GM18520 (cell line): ENCODE measurements at regions not wholly inside any gene's neighbourhood (a gene's known extent, or its start where the extent isn't known, plus 50 kb on each side); places are given as distances from the start of the nearest gene placed in this dataset.
"Not testable (repeated sequence)": the region's sequence is repeated elsewhere in the genome, so short reads cannot be mapped to it uniquely, and the experiment has no call there.

Experiments
- ATAC-seq: cut with Tn5 transposase; IDR thresholded peaks from one replicate; pipeline ENCODE4 v1.9.1; 2021; ENCODE audit not compliant: unreplicated experiment

DNA sequence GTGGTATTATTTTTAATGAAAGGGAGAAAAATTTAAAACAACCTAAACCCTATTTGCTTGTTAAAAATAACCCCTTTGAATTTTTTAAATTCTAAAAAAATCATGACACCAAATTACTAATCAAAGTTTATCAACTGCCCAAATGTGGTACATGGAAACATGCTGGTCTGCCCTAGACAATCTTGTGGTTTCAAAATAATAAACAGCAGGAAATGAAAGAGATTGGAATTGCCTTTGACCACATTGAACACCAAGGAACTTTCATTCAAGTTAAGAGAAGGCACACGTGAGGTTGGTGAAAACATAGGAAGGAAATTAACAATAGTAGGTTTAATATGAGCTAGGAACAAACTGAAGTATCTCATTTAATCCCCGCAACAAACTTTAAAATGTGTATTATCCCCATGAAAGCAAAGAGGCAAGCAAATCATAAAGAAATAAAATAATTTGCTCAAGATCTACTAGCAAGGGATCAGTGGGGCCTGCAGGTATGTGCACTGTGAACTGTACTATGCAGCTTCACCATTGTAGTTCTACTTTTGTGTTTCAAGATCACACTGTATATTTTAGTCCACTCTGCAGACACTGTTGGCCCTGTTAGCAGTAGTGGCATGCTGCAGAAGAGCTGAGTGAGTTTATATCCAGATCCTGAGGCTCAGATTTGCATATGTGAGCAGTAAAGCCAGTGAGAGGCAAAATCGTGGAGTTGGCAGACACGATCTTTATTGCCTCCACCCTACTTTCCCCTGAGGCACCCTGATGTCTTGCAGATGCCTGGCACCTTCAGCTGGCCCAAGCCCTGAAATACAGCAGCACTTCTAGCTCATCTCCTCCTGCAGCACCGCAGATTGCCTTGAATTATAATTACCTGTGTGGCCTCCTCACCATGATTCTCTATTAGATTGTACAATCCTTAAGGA is 157.8 kb upstream of the TENT5A start:
- ATAC-seq = no peak

- no peak for ATAC-seq
These were observed 156.7 kb upstream of the TENT5A start for GRCh38 chr6:81909162-81909561.

GRCh38 chr6:81906709-81907204 is 154.3 kb upstream of the TENT5A start:
- peak; percentile 84 for ATAC-seq

DNA sequence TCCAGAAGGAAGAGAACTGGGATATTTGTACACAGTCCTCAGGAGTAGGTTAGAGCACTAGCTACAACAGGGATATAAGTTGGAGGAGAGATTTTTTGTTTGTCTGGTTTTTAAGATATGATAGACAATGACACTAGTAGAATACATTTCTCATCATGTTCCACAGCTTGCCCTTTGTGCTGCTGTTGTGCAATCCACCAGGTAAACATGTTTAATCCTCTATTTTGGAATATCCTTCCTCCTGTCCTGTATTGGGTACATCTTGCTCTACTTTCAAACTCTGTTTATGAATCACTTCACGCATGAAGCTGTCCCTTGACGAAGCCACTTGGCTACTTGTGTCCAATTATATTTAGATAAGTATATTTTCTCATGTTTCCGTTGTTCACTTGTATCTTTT is 153.6 kb upstream of the TENT5A start:
- no peak for ATAC-seq

DNA sequence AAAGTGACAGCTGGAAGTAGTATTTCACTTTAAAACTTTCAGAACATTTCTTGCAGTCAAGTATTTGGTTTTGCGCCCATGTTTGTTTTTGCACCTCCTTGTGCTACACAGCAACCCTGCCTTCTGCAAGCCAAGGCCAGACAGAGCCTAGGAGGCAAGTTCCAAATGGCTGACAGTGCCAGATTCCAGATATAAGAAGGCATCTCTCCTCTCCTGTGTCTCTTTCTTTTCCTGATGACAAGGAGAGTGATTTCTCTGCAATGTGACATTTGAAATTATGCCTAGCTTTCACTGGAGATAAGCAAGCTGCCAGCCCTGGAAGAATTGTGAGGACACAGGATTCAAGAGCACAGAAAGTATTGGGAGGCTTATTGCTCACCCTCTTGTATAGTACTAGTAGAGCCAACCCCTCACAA is 149.1 kb upstream of the TENT5A start:
- ATAC-seq = no peak

DNA sequence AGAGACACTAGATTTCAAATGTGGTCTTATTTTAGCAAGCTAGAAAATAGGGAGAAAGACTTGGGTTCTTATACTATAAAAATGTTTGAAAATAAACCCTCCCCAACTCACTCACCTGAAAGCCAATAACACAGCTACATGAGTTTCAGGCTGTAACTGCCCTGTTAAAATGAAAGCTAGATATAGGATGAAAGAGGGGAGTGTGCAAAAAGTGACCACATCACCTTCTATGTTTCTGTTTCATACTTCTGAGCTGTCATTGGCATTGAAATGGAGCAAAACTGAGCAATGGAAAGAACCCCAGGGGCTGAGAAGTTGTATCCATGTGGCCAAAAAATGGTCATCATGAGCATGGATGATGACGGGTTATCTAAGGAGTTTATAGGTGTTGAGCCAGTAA is 148.1 kb upstream of the TENT5A start:
- peak; percentile 84 for ATAC-seq

DNA sequence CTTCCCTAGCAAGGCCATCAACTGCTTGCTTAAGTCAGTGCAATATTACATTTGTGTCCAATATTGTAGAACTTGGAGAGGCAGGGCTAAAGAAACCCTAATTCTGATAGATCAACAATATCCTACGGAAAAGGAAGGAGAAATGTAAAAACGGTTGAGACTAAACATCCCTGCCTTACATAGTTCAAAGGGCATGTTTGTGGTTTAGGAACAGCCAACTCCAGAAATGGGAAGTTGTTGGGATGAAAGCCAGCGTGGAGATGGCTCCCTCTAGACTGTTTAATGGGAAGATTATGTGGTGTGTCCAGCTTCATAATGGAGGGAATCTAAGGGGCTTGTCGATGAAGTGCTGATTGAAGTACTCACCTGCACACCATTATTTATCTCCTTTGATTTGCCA is 145.3 kb upstream of the TENT5A start:
- no peak for ATAC-seq

GRCh38 chr6:81896525-81897503 is 144.3 kb upstream of the TENT5A start:
- no peak for ATAC-seq

- no peak for ATAC-seq
These were observed 143.2 kb upstream of the TENT5A start for GRCh38 chr6:81895511-81896185.

GRCh38 chr6:81894788-81895271 is 142.3 kb upstream of the TENT5A start:
- ATAC-seq = no peak

DNA sequence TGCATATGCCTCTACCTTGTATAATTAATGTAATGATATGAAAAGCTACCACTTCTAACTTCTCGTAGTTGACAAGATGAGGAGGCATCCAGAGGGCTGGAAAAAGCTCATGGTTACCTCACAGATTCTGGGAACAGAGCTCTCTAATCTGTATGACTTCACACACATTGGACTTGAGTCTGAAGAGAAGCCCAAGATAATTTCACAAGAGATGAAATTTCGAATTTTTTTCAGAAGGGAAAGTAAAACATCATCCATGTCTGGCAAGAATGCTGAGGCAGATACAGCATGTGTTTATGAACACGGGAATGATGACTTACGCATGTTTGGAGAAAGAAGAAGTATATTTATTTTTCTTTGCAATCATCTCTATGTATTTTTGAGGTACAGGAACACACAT is 141.8 kb upstream of the TENT5A start:
- no peak for ATAC-seq

GRCh38 chr6:81892891-81893290 is 140.4 kb upstream of the TENT5A start:
- no peak for ATAC-seq

DNA sequence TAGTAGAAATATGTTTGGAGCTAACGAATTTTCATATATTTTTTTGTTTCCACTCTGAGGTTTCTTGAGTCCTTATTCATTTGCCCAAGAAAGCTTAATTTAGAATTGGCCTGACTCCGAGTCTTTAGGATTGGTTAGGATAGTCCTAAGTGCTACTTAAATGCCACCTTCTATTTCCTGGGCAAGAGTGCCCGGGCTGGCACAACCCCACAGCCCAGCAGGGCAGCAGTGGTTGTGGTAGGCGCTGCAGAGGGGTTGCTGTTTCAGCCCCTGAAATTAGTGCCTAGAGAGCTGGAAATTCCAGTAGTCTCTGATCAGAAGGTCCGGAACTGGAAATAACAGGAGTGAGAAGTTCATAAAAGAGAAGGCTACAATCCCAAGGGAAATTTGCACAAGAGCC is 139.4 kb upstream of the TENT5A start:
- no peak for ATAC-seq

GRCh38 chr6:81890846-81891245 is 138.4 kb upstream of the TENT5A start:
- ATAC-seq = no peak

DNA sequence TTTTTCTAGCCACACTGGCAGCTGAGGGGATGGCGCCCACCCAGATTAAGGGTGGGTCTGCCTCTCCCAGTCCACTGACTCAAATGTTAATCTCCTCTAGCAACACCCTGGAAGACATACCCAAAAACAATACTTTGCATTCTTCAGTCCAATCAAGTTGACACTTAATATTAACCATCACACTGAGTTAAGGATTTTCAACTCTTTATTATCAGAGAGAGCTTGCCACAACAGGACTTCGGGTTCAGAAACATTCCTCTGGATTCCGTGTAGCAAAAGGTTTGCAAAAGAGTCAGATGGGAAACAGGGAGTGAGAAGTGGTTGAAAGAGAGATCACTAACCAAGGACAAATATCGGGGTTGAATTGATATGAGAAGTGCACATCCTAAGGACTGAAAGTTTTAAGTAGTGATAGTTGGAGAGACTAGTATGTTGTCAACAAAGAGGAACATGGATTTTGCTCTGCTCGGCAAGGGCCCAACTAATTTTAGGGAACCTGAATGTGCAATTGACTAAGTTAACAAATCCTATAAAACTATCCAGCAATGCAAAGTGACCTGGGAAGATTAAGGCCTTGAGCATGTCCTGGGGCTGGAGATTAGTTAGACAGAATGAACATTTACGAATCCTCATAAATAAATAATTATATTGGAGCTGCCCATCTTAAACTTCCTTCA is 137.0 kb upstream of the TENT5A start:
- no peak for ATAC-seq

DNA sequence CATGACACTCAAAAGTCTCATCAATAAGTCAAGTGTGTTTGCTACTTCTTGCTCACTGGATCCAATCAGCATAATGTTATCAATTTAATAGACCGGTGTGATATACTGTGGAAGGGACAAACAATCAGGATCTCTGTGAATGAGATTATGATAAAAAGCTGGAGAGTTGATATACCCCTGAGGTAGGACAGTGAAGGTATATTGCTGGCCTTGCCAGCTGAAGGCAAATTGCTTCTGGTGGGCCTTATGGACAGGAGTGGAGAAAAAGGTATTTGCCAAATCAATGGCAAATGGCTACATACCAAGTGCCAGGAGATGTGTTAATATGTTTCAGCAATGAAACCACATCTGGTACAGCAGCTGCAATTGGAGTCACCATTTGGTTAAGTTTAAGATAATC is 134.4 kb upstream of the TENT5A start:
- not testable (repeated sequence) for ATAC-seq

GRCh38 chr6:81886157-81886556 is 133.7 kb upstream of the TENT5A start:
- no peak for ATAC-seq

GRCh38 chr6:81881660-81882059 is 129.2 kb upstream of the TENT5A start:
- ATAC-seq = no peak

- ATAC-seq = no peak
These were observed 126.0 kb upstream of the TENT5A start for GRCh38 chr6:81878479-81878878.

DNA sequence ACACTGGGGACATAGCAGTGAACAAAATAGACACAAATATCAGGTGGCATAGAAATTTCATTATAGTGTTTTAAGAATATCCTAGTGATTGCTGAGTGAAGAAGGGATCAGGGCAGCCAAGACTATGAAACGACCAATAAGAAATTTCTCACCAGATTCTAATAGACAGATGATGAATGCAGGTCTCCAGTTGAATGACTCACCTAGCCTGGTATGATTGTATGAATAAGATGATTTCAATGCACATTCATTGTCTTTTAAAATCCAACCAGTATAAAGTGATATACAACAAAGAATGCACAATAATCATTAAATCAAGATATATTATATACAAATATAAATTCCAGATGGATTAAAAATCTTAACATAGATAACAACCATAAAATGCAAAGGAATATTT is 124.5 kb upstream of the TENT5A start:
- no peak for ATAC-seq
